GM21367 (cell line): ENCODE measurements at regions not wholly inside any gene's neighbourhood (a gene's known extent, or its start where the extent isn't known, plus 50 kb on each side); places are given as distances from the start of the nearest gene placed in this dataset.
"Not testable (repeated sequence)": the region's sequence is repeated elsewhere in the genome, so short reads cannot be mapped to it uniquely, and the experiment has no call there.

Experiments
- ATAC-seq: cut with Tn5 transposase; IDR thresholded peaks from one replicate; pipeline ENCODE4 v1.9.1; 2021; ENCODE audit not compliant: unreplicated experiment

GRCh38 chr14:71384007-71384845 is 477.0 kb downstream of the PCNX1 start:
- no peak for ATAC-seq

- ATAC-seq: no peak
Measured at GRCh38 chr14:71387753-71388152, 480.5 kb downstream of the PCNX1 start.

DNA sequence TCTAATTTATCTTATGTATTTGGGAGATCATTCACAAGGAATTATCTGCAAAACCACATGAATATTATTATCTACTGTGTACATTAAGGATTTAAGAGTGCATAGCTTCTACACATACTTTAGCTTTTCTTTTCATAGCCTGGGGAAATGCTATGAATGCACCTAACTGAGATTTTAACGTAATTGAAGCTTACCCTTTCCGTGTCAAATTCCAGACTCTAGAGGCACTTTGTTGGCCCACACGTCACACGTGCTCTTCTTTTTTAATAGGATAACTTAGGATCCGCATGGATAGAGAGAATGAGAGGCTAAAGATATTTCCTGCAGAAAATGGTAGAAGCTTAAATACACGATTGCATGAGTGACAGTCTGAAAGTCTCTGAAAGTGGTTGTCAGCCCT is 481.1 kb downstream of the PCNX1 start:
- no peak for ATAC-seq

DNA sequence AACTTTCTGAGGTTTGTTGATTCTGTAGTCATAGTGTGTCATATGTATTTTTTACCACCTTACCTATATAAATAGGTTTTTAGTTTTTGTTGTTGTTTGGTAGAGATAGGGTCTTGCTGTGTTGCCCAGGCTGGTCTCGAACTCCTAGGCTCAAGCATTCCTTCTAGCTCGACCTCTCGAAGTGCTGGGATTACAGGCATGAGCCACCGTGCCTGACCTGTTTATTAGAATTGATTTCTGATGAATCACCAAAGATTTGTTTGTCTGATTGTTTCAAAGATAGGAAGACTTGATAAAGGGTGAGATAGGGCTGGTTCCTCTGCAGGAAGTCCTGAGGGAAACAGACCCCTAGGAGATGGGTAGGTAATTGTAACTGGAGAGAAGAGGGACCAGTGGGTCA is 481.6 kb downstream of the PCNX1 start:
- ATAC-seq: no peak

DNA sequence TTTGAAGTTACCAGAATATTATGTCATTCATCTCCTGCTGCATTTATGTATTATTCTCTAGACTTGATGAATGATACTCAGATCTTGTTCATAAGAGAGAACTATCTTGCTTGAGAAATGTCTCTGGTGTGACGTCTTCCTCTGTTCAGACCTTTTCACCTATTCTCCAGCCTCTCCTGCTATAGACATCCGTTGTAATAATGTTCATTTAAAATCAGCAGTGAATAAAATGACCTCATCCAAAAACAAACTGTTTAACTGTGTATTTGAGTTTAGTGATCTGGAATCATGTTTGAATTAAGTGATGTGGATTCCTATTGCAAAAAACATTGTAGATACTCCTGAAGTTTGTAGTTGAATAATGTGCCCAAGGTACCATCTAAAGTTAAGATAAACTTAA is 487.1 kb downstream of the PCNX1 start:
- no peak for ATAC-seq

DNA sequence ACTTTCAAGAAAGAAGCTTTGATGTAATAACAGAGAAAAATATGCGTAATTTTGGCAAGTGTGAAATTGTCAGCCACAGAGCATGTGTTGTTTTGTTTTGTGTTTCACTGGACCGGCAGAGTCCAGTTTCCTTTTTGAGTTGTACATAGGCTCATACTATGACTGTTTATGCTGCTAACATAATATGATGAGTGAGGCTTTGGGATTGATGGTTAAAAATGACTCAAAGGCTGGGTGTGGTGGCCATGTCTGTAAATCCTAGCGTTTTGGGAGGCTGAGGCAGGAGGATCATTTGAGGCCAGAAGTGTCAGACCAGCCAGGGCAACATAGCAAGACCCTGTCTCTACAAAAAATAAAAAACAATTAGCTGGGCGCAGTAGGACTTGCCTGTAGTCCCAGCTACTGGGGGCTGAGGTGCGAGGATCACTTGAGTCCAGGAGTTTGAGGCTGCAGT is 487.9 kb downstream of the PCNX1 start:
- no peak for ATAC-seq

GRCh38 chr14:71395636-71396035 is 488.4 kb downstream of the PCNX1 start:
- no peak for ATAC-seq

GRCh38 chr14:71396050-71396677 is 488.9 kb downstream of the PCNX1 start:
- ATAC-seq: no peak

DNA sequence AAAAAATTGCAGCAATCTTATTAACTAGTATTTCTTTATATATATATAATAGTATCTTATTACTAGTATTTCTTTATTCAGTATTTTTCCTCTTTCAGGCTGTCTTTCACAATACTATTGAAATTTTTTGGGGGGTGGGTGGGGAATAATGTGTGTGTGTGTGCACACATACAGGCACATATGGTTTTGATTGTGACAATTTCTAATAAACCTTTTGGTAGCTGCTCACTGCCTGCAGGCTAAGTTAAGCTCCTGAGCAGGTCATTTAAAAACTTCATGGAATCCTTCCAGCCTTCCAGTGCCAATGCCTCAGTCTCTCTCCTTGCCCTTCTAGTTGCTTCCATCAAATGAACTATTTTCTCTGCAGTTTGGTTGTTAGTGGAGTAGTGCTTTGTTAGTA is 490.1 kb downstream of the PCNX1 start:
- ATAC-seq: no peak

DNA sequence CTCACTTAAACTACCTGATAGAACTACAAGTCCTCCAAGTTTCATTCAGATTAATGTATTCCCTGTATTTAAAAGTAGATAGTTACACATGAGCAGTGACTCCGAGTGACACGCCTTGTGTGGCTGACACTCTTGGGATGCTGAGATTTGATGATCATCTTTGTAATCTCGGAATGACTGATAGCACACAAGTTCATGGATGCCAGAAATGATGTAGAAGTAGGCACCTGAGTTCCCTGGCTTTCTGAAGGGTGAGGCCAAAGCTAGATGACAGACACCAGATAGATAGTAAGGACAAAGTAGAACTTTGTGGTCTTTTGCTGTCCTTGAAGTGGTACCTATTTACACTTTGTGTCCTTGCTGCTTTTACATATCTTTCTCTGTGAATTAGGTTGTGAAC is 491.2 kb downstream of the PCNX1 start:
- ATAC-seq: no peak

DNA sequence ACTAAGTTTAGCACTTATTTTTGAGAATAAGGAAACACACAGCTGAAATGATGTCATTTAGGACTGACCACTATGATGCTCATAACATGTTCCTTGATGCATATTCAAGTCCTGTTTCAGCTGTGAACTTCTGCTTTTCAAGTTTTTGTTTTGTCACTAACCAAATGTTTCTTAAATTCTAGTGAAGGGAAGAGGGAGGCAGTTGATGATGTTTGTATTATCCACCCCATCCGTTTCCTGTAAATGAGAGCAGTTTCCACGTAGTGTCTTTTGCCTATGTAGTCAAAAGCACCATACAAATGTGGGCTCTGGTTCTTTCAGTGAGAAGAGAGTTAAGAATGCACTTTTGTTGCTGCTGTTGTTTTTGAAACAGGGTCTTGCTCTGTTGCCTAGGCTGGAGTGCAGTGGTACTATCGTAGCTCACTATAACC is 491.8 kb downstream of the PCNX1 start:
- peak; percentile 63 for ATAC-seq

DNA sequence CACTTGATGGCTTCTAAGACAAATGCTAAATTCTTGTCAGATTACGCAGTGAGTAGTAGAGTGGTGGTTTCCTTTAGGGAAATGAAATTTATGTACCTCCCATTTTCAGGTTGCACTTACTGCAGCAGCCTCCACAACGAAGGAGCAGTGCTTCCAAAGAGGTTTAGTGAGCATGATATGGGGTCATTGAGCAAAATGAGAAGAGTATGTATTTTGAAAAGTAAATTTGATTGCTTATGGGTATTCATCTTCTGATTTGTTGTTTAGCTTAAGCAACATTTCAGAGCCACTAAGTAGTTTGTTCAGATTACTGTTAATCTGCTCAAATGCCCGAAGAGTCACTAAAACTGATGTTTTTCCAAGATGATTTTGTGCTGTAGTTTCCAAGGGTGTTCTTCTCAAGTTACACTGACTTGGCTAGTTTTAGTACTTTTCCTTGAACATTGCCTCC is 493.6 kb downstream of the PCNX1 start:
- ATAC-seq: peak; percentile 35

GRCh38 chr14:71402415-71402814 is 495.2 kb downstream of the PCNX1 start:
- not testable (repeated sequence) for ATAC-seq

GRCh38 chr14:71403656-71404055 is 496.4 kb downstream of the PCNX1 start:
- ATAC-seq: no peak

- ATAC-seq: no peak
Measured at GRCh38 chr14:71405676-71406075, 498.4 kb downstream of the PCNX1 start.

DNA sequence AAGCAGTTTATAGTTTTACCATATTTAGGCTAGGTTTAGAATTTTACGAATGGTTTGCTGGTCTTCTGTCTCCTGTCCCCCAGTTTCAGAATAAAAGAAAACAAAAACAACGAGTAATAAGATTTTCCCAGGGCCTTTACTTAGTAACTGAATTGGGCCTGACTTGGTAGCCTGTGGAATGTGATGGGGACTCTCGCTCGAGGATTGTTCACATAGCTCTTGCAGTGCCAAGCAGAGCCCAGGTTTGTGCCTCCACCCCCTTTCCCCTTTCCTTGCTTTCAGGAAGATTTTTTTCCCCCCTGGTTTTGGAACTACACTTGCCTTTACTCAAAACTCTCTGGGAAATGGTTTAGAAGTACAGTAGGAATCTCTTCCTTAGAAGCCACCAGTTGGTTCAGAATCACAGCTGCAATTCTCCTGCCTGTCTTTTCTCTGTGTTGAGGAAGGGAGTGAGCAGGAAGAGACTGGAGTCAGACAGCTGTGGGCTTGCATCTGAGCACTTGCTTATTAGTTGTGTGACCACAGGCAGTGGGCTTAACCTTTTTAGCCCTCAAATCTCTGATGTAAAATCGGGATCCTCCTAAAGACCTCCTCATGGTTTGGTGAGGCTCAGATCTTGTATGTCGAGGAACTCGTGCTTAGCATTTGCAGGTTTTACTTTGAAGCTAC is 501.2 kb downstream of the PCNX1 start:
- no peak for ATAC-seq

- no peak for ATAC-seq
Measured at GRCh38 chr14:71410578-71411284, 503.5 kb downstream of the PCNX1 start.

- ATAC-seq: no peak
Measured at GRCh38 chr14:71411285-71411595, 504.0 kb downstream of the PCNX1 start.

GRCh38 chr14:71411738-71412137 is 504.5 kb downstream of the PCNX1 start:
- ATAC-seq: no peak

DNA sequence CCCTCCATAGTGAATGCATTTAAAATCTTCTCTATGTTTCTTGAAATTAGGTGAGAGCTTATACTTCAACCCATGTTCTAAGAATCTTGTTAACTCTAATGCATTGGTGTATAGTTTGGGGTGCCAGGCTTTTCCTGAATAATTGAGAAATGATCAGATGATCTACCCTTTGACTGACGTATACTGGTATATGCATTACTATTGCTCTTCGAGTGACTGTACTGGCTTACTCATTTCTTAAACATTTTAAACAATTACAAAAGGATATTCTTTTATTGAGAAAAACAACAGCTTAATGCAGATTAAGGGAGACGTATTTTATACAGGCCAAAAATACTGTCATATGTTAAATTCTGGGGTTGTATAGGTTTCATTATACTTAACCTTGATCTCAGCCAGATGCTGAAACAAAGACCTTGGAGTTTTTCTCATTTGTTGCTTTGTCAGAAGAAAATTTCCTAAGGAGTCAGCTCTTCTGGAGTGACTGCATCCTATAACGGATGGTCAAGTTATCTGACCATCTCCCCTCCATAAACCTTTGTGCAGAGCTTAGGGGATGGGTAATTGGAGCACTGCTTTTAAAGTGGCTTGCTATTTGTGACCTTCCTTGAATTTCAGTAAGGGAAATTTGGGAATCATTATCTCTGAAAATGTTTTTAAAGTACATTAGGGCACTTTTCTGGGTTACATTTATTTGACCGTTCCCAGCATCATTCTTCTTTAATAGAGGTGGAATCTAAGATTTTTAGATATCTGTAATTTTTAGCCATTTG is 507.6 kb downstream of the PCNX1 start:
- ATAC-seq: no peak

DNA sequence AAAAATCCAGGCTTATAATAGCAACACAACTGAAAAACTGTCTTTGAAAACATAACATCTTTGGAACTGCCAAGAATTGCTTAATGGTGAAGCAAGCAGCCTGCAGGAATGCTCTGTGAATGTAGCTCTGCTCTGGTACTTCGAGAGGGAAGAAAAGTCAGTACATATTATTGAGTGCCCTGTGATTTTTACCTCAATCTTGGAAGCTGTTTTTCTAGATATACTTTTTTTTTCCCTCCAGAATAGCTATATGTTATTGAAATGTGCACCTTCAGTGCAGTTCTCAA is 508.1 kb downstream of the PCNX1 start:
- ATAC-seq: no peak
